DOHH2 (cell line): ENCODE measurements at regions not wholly inside any gene's neighbourhood (a gene's known extent, or its start where the extent isn't known, plus 50 kb on each side); places are given as distances from the start of the nearest gene placed in this dataset.

Source experiments
- H3F3A ChIP-seq: fragments of 200-600 bp; sonication (generic), shearing (Covaris generic); 2 replicates; pipeline ENCODE4 v1.6.0; 2016; ENCODE audit warnings: antibody characterized with exemption, mild to moderate bottlenecking; ENCODE audit not compliant: control insufficient read depth, insufficient read depth
- H3K27ac ChIP-seq: fragments of 200-600 bp; sonication (generic); 2 replicates; pipeline ENCODE4 v1.5.1; 2014; ENCODE audit warnings: low read depth, mild to moderate bottlenecking, low read length, moderate library complexity
- H3K27me3 ChIP-seq: fragments of 200-600 bp; sonication (generic); 2 replicates; pipeline ENCODE4 v1.6.1; 2014; ENCODE audit warnings: mild to moderate bottlenecking, low read length, mixed read lengths; ENCODE audit not compliant: control insufficient read depth
- H3K36me3 ChIP-seq: fragments of 200-600 bp; sonication (generic); 2 replicates; pipeline ENCODE4 v1.6.1; 2014; ENCODE audit warnings: mild to moderate bottlenecking, low read length, moderate library complexity, mixed read lengths; ENCODE audit not compliant: control insufficient read depth
- H3K4me1 ChIP-seq: fragments of 200-600 bp; sonication (generic); 2 replicates; pipeline ENCODE4 v1.6.1; 2014; ENCODE audit warnings: mild to moderate bottlenecking, low read length, mixed read lengths; ENCODE audit not compliant: control insufficient read depth
- H3K4me2 ChIP-seq: fragments of 200-600 bp; sonication (generic); 2 replicates; pipeline ENCODE4 v1.6.0; 2014; ENCODE audit warnings: mild to moderate bottlenecking, low read length, moderate library complexity
- H3K4me3 ChIP-seq: fragments of 200-600 bp; sonication (generic); 2 replicates; pipeline ENCODE4 v1.5.1; 2014; ENCODE audit warnings: mild to moderate bottlenecking, low read length, mixed read lengths
- H3K79me2 ChIP-seq: fragments of 200-600 bp; sonication (generic); 2 replicates; pipeline ENCODE4 v1.6.1; 2014; ENCODE audit warnings: mild to moderate bottlenecking, low read length, mixed read lengths; ENCODE audit not compliant: control insufficient read depth
- H3K9me2 ChIP-seq: fragments of 200-600 bp; sonication (generic); replicated peaks from 2 replicates; pipeline ENCODE4 v1.6.1; 2014; ENCODE audit warnings: mild to moderate bottlenecking, low read length, mixed read lengths; ENCODE audit not compliant: control insufficient read depth
- H3K9me3 ChIP-seq: fragments of 200-600 bp; sonication (generic); 2 replicates; pipeline ENCODE4 v1.6.1; 2014; ENCODE audit warnings: antibody characterized with exemption, low read length, mixed read lengths; ENCODE audit not compliant: control insufficient read depth, insufficient read depth
- H4K20me1 ChIP-seq: fragments of 200-600 bp; sonication (generic); 2 replicates; pipeline ENCODE4 v1.6.0; 2014; ENCODE audit warnings: low read depth, mild to moderate bottlenecking, antibody characterized with exemption, low read length, moderate library complexity; ENCODE audit not compliant: control insufficient read depth, insufficient read depth
- CTCF ChIP-seq: fragments of 200-600 bp; sonication (generic); IDR thresholded peaks from one replicate; pipeline ENCODE4 v1.5.1; 2014; ENCODE audit warnings: antibody characterized with exemption, mild to moderate bottlenecking, low read depth, low read length; ENCODE audit not compliant: poor library complexity, severe bottlenecking
- EZH2phosphoT487 ChIP-seq: fragments of 200-600 bp; sonication (generic); IDR thresholded peaks from 2 replicates; pipeline ENCODE4 v1.6.1; 2017; ENCODE audit warnings: borderline replicate concordance, mild to moderate bottlenecking, antibody characterized with exemption, low read length, moderate library complexity, mixed read lengths

GRCh38 chr2:182554950-182555349 lies 128.1 kb upstream of the PDE1A start:
- Histone ChIP-seq H3F3A (no peaks in the 10 kb centered on the region), H3K27me3 (no peaks in the 10 kb centered on the region), H3K4me2 (no peak overlapping the region), H4K20me1 (no peaks in the 10 kb centered on the region), H3K4me1 (no peaks in the 10 kb centered on the region), H3K27ac (no peak overlapping the region), H3K36me3 (no peaks in the 10 kb centered on the region), H3K79me2 (no peaks in the 10 kb centered on the region), H3K4me3 (no peak overlapping the region), H3K9me2 (no peaks in the 10 kb centered on the region), H3K9me3 (no peaks in the 10 kb centered on the region)
- TF ChIP-seq CTCF = no peak

GRCh38 chr2:182558564-182558963 lies 131.7 kb upstream of the PDE1A start:
- H4K20me1 ChIP-seq = no peaks in the 10 kb centered on the region
- no peaks in the 10 kb centered on the region for H3K79me2 ChIP-seq
- no peak overlapping the region for H3K4me3 ChIP-seq
- no peaks in the 10 kb centered on the region for H3K9me2 ChIP-seq
- no peaks in the 10 kb centered on the region for H3K36me3 ChIP-seq
- no peaks in the 10 kb centered on the region for H3K9me3 ChIP-seq
- no peaks in the 10 kb centered on the region for H3F3A ChIP-seq
- TF ChIP-seq EZH2phosphoT487 = no peak
- TF ChIP-seq CTCF = no peak
- H3K27ac ChIP-seq = no peak overlapping the region
- H3K27me3 ChIP-seq = no peaks in the 10 kb centered on the region
- no peaks in the 10 kb centered on the region for H3K4me1 ChIP-seq
- H3K4me2 ChIP-seq = no peak overlapping the region

- H3K36me3 ChIP-seq = no peaks in the 10 kb centered on the region
- no peak for TF ChIP-seq EZH2phosphoT487
- TF ChIP-seq CTCF = no peak
- no peaks in the 10 kb centered on the region for H3K79me2 ChIP-seq
- H3K4me2 ChIP-seq = no peak overlapping the region
- no peaks in the 10 kb centered on the region for H3K9me2 ChIP-seq
- H3K27me3 ChIP-seq = no peaks in the 10 kb centered on the region
- no peak overlapping the region for H3K4me3 ChIP-seq
- no peaks in the 10 kb centered on the region for H3K9me3 ChIP-seq
- H3K4me1 ChIP-seq = no peaks in the 10 kb centered on the region
- H3K27ac ChIP-seq = no peak overlapping the region
- H4K20me1 ChIP-seq = no peaks in the 10 kb centered on the region
- no peaks in the 10 kb centered on the region for H3F3A ChIP-seq
Observed at GRCh38 chr2:182559623-182560022, 132.8 kb upstream of the PDE1A start.
